Neural progenitor cell (in vitro differentiated cells): ENCODE measurements at regions not wholly inside any gene's neighbourhood (a gene's known extent, or its start where the extent isn't known, plus 50 kb on each side); places are given as distances from the start of the nearest gene placed in this dataset.

ENCODE experiments used
- CTCF ChIP-seq: fragments of 200-600 bp; sonication (generic); IDR thresholded peaks from 2 replicates; pipeline ENCODE4 v1.5.1; 2017; ENCODE audit warnings: antibody characterized with exemption, mild to moderate bottlenecking
- EZH2 ChIP-seq: fragments of 200-600 bp; sonication (generic); IDR thresholded peaks from 2 replicates; pipeline ENCODE4 v1.6.1; 2017; ENCODE audit warnings: antibody characterized with exemption, mild to moderate bottlenecking, moderate library complexity
- EZH2phosphoT487 ChIP-seq: fragments of 200-600 bp; sonication (generic); IDR thresholded peaks from 2 replicates; pipeline ENCODE4 v1.6.1; 2017; ENCODE audit warnings: antibody characterized with exemption

DNA sequence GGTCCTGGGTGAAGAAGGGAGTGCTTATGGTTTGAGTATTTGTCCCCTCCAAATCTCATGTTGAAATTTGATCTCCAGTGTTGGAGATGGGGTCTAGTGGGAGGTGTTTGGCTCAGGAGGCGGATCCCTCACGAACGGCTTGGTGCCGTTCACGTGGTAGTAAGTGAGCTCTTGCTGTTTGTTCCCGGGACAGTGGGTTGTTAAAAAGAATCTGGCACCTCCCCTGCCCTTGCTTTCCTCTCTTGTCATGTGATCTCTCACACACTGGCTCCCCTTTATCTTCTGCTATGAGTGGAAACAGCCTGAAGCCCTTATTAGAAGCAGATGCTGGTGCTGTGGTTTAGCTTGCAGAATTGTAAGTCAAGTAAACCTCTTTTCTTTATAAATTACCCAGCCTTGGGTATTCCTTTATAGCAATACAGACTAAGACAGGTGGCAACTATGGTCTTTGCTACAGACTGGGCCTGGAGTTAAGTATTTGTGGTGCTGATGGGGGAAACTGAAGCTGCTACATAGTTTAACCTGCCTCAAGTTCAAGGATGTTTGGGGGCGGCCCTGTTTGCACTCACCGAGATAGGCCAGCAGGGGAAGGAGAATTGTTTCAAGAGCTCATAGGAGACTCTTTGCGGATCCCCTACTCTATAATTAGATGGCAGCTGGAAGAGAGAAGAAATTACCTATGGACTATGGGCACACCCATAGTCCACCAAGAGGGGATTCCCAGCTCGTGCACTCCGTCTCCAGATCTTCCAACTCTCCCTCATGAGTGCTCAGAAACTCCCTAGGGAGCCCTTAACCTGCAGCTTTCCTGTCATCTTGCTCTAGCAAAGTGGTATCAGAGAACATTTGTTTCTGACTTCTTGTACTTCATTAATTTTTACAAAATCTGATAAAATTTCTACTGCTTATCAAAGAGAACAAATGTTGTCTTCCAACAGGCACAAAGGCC lies 164.6 kb downstream of the SLC15A5 start:
- TF ChIP-seq CTCF (no peak), EZH2 (no peak), EZH2phosphoT487 (no peak)
